GM10266 (cell line): ENCODE measurements at regions not wholly inside any gene's neighbourhood (a gene's known extent, or its start where the extent isn't known, plus 50 kb on each side); places are given as distances from the start of the nearest gene placed in this dataset.

ENCODE experiments used
- DNase-seq: peaks from one replicate; pipeline ENCODE4 v3.0.0; 2012; ENCODE audit errors: extremely low spot score
- CTCF ChIP-seq: IDR thresholded peaks from 2 replicates; pipeline ENCODE4 v1.5.1; 2012; ENCODE audit warnings: mild to moderate bottlenecking, low read depth; ENCODE audit not compliant: control insufficient read depth, insufficient read depth; ENCODE audit errors: missing control alignments

- no peak for DNase-seq
- TF ChIP-seq CTCF = no peak
Measured at GRCh38 chr2:107595285-107595684, 231.4 kb upstream of the RGPD4 start.

- no peak for TF ChIP-seq CTCF
- DNase-seq = no peak
Measured at GRCh38 chr2:107595749-107596148, 230.9 kb upstream of the RGPD4 start.

GRCh38 chr2:107597507-107597906 is 229.2 kb upstream of the RGPD4 start:
- no peak for DNase-seq
- no peak for TF ChIP-seq CTCF

- no peak for TF ChIP-seq CTCF
- DNase-seq = no peak
Measured at GRCh38 chr2:107602801-107603200, 223.9 kb upstream of the RGPD4 start.

GRCh38 chr2:107607054-107607453 is 219.6 kb upstream of the RGPD4 start:
- DNase-seq = no peak
- TF ChIP-seq CTCF = no peak

GRCh38 chr2:107607473-107607872 is 219.2 kb upstream of the RGPD4 start:
- TF ChIP-seq CTCF = no peak
- no peak for DNase-seq

GRCh38 chr2:107615039-107615438 is 211.7 kb upstream of the RGPD4 start:
- no peak for TF ChIP-seq CTCF
- no peak for DNase-seq

- no peak for TF ChIP-seq CTCF
- DNase-seq = no peak
Measured at GRCh38 chr2:107618769-107619168, 207.9 kb upstream of the RGPD4 start.
